ENCODE measurements at regions not wholly inside any gene's neighbourhood (a gene's known extent, or its start where the extent isn't known, plus 50 kb on each side); places are given as distances from the start of the nearest gene placed in this dataset.

GRCh38 chr10:10515479-10516204 lies 502.0 kb upstream of the CELF2 start:
- TF ChIP-seq, protein P1, sequence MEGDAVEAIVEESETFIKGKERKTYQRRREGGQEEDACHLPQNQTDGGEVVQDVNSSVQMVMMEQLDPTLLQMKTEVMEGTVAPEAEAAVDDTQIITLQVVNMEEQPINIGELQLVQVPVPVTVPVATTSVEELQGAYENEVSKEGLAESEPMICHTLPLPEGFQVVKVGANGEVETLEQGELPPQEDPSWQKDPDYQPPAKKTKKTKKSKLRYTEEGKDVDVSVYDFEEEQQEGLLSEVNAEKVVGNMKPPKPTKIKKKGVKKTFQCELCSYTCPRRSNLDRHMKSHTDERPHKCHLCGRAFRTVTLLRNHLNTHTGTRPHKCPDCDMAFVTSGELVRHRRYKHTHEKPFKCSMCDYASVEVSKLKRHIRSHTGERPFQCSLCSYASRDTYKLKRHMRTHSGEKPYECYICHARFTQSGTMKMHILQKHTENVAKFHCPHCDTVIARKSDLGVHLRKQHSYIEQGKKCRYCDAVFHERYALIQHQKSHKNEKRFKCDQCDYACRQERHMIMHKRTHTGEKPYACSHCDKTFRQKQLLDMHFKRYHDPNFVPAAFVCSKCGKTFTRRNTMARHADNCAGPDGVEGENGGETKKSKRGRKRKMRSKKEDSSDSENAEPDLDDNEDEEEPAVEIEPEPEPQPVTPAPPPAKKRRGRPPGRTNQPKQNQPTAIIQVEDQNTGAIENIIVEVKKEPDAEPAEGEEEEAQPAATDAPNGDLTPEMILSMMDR (IDR thresholded peaks at IDR 0.05; ENCODE audit: insufficient read depth, low read length, poor library complexity, severe bottlenecking): no peak
- no peak for TF ChIP-seq EZH2phosphoT487 (conservative IDR thresholded peaks at IDR 0.05; ENCODE audit: low read length)
